Stimulated activated naive CD8-positive, alpha-beta T cell treated with anti-CD3 and anti-CD28 coated beads, Interleukin-15, Interleukin-2, amounts not matched to agents 100 ng/mL and 50 ng/mL, for 24 hours (primary cell): ENCODE measurements at regions not wholly inside any gene's neighbourhood (a gene's known extent, or its start where the extent isn't known, plus 50 kb on each side); places are given as distances from the start of the nearest gene placed in this dataset.
"Not testable (repeated sequence)": the region's sequence is repeated elsewhere in the genome, so short reads cannot be mapped to it uniquely, and the experiment has no call there.

Source experiments
- H3K27ac Mint-ChIP-seq: one replicate; pipeline ENCODE4 v1.8.0; 2021; ENCODE audit warnings: mild to moderate bottlenecking, mixed read lengths
- H3K27me3 Mint-ChIP-seq: one replicate; pipeline ENCODE4 v1.8.0; 2021; ENCODE audit warnings: mixed read lengths
- H3K36me3 Mint-ChIP-seq: one replicate; pipeline ENCODE4 v1.8.0; 2021; ENCODE audit warnings: low read depth, mixed read lengths
- H3K4me1 Mint-ChIP-seq: one replicate; pipeline ENCODE4 v1.8.0; 2021; ENCODE audit warnings: low read depth, mixed read lengths
- H3K4me3 Mint-ChIP-seq: one replicate; pipeline ENCODE4 v1.8.0; 2021; ENCODE audit warnings: mild to moderate bottlenecking, mixed read lengths
- H3K9me3 Mint-ChIP-seq: one replicate; pipeline ENCODE4 v1.8.0; 2021; ENCODE audit warnings: mixed read lengths

DNA sequence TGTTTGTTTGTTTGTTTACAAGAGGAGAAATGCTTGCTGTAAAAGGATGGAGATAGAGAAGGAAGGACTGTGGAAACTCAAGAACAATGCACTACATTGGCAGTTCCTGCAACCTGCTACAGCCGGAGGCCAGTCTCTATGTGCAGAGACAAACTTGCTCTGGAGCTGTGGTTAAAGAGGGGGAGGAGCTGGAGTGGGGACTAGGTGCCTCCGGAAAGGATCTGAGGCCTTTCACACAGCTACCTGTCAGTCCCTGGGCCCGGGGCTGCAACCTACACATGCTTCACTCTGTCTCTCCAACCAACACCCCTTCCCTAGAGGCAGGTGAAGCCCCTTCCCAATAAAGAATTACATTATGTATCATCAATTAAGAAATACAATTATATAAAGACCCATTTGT is 1234.0 kb upstream of the ZEB2 start:
- Mint-ChIP-seq H3K4me3 (no peak overlapping the region), H3K27ac (no peak overlapping the region), H3K9me3 (no peaks in the 10 kb centered on the region), H3K4me1 (peaks cover 25% of the 10 kb centered on the region), H3K27me3 (peaks cover 10% of the 10 kb centered on the region), H3K36me3 (no peaks in the 10 kb centered on the region)

DNA sequence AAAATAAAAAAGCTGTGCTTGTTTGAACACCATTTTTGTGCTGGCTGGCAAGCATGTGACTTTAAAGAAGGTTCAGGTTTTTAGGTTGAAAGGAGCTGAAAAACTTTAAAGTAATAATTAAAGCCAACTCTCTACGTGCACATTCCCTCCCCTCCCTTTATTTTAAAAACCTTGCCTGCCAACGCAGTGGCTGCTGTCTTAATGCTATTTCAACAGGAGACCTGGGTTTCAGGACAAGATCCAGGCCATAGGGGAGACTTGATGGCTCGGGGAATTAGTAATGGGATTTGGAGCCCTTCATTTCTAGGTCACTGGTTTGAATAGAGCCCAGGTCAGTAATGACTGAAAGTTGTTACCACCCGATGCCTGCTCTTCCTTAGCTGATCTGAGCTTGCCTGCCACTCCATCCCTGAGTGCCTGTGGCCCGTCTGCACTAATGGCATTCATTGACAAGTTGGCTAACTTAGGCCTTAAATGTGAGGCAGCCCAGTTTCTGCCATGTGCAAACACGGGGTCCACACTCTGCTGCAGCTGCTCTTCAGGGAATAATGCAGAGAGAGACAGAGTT is 1233.2 kb upstream of the ZEB2 start:
- peaks cover 10% of the 10 kb centered on the region for H3K27me3 Mint-ChIP-seq
- H3K4me3 Mint-ChIP-seq, result no peak overlapping the region
- no peaks in the 10 kb centered on the region for H3K9me3 Mint-ChIP-seq
- no peak overlapping the region for H3K27ac Mint-ChIP-seq
- H3K4me1 Mint-ChIP-seq, result peaks cover 26% of the 10 kb centered on the region
- no peaks in the 10 kb centered on the region for H3K36me3 Mint-ChIP-seq

DNA sequence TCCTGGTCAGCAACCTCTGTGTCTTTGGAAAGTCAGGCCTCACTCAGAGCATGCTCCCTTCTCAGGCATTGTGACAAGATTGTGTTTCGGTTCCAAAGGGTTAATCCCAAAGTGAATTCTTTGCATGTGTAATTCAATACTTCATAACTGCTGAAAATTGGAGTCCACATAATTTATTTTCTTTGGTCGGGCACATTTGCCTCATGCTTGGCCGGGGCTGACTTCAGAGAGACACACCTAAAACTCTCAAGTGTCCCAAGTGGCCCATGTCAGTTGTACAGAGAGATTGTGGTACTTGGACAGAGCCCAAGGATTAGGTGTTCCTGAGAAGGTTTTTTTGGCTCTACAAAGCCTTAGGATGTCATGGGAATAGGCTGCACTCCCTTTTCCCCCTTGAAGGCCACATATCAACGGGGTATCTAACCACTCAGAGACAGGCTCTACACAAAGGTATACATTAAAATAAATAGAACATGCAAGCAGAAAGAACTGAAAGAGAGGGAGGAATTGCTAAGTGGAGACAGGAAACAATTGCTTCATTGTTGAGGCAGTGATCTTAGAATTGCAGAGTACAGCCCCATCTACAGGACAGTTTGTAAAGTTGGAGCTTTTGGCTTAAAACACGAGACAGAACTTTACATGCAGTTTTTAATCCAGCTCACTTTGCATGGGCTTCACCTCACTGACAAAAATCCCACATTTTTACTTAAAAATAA is 1232.3 kb upstream of the ZEB2 start:
- Mint-ChIP-seq H3K9me3 (no peaks in the 10 kb centered on the region), H3K27me3 (peaks cover 10% of the 10 kb centered on the region), H3K4me3 (no peak overlapping the region), H3K36me3 (no peaks in the 10 kb centered on the region), H3K4me1 (peaks cover 31% of the 10 kb centered on the region), H3K27ac (no peak overlapping the region)

DNA sequence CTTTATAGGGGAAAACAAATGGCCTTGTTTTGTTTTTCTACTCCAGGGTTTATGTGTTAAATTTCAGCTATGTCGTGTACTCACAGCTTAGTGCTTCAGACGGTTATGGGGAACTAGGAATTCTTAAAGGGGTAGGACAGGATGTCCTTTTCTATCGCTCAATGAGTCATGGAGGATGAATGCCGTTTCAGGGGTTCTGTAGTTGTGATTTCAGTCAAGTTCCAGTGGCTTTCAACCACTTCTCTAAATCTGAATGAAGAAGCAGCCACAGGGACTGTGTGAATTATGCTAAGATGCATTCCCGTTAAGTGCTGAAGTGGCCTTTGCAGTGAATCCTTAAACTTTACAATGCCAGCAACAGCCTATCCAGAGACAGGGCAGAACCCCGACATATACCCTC is 1231.7 kb upstream of the ZEB2 start:
- no peak overlapping the region for H3K27ac Mint-ChIP-seq
- H3K9me3 Mint-ChIP-seq, result no peaks in the 10 kb centered on the region
- H3K27me3 Mint-ChIP-seq, result peaks cover 10% of the 10 kb centered on the region
- H3K4me1 Mint-ChIP-seq, result peaks cover 31% of the 10 kb centered on the region
- H3K4me3 Mint-ChIP-seq, result no peak overlapping the region
- H3K36me3 Mint-ChIP-seq, result no peaks in the 10 kb centered on the region

DNA sequence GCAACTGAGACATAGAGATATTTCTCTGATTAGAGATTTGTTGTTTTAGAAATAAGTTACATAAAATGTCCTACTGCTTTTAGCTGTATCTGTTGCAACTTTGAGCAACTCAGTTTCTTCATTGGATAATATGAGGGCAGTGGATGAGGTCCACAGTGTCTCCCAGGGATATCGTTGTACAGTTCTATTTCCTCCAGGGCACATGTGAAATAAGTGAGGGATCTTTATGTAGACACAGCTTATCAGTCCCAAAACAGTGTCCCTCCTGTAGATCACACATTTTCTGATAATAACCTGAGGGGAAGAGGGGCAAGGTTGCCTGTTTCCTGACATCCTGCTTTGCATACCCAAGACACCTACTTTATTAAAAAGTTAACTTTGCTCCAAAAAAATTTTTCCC is 1231.2 kb upstream of the ZEB2 start:
- Mint-ChIP-seq H3K27me3 (peaks cover 10% of the 10 kb centered on the region), H3K9me3 (no peaks in the 10 kb centered on the region), H3K4me3 (no peak overlapping the region), H3K27ac (no peak overlapping the region), H3K4me1 (peaks cover 31% of the 10 kb centered on the region), H3K36me3 (no peaks in the 10 kb centered on the region)

DNA sequence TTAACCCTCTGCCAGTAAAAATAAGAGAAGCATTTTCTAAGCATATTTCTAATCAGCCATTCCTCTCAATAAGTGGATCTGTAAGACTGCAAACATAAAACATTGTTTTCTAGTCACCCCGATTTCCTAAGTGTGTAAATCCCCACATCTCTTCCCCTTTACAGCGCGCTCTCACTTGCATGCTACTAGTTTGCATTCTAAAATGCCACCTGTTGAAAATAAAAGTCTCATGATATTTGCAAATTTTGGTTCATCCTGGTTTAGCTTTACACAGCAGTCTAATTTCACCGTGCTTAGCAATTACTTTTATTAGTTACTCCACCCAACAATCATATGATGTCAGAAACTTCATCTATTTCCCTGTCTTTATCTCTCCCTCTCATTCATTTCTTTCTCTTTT is 1230.7 kb upstream of the ZEB2 start:
- Mint-ChIP-seq H3K27me3 (peaks cover 10% of the 10 kb centered on the region), H3K4me1 (peaks cover 31% of the 10 kb centered on the region), H3K9me3 (no peaks in the 10 kb centered on the region), H3K4me3 (no peak overlapping the region), H3K36me3 (no peaks in the 10 kb centered on the region), H3K27ac (no peak overlapping the region)

DNA sequence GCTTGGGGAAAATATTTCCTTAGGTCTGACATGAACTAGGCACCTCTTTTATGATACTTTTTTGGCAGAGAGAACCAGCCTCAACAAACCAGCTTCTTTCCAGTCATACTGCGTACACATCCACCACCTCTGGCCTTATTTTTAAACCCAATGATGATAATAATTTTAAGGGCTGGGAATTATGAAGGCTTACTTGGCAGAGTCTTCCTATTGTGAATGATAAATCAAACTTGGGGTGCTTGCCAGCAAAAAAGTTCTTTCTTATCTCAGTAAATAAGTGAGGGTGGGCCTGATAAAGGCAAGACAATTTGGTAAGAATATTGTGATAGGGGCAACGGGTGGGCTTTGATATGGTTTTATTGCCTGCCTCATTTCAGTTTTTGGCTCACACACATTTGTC is 1230.2 kb upstream of the ZEB2 start:
- no peaks in the 10 kb centered on the region for H3K36me3 Mint-ChIP-seq
- H3K27me3 Mint-ChIP-seq, result peaks cover 9% of the 10 kb centered on the region
- H3K9me3 Mint-ChIP-seq, result no peaks in the 10 kb centered on the region
- peaks cover 34% of the 10 kb centered on the region for H3K4me1 Mint-ChIP-seq
- H3K4me3 Mint-ChIP-seq, result no peak overlapping the region
- no peak overlapping the region for H3K27ac Mint-ChIP-seq

DNA sequence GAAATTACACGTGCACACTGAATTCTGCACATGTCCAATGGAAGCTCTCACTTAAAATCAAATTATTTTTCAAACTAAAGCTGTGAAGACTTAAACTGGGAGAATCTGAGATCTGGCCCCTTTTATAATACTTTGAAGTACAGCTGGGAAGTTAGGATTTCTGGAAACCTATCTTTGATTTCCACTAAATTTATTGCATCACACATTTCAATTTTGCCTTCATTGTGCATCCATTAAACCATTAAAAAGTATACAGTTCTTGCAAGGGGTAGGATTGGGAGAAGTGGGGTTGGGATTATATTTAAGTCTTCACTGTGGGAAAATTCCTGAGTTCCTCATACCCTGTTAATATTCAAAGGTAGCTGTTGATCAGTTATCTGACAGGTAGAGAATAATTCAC is 1229.6 kb upstream of the ZEB2 start:
- no peak overlapping the region for H3K27ac Mint-ChIP-seq
- peaks cover 4% of the 10 kb centered on the region for H3K27me3 Mint-ChIP-seq
- H3K9me3 Mint-ChIP-seq, result peaks cover under 1% of the 10 kb centered on the region
- H3K4me1 Mint-ChIP-seq, result peaks cover 40% of the 10 kb centered on the region
- no peak overlapping the region for H3K4me3 Mint-ChIP-seq
- no peaks in the 10 kb centered on the region for H3K36me3 Mint-ChIP-seq

DNA sequence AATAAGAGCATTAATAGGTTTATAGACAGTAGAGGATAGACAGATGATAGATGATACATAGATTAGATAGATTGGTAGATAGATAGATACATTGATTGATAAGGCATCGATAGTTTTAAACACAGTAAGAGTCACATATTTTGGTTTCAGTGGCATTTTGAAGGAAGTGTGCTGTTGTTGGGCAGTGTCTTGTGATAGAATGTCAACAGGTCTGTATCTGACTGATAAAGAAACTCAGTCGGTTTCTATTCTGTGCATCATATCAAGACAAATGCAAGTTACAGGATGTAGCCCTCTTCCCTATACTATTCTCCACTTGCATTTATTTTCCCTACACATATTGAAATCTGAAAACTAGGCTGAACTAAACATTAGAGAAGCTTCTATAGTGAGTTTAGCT is 1229.0 kb upstream of the ZEB2 start:
- no peak overlapping the region for H3K27ac Mint-ChIP-seq
- H3K4me3 Mint-ChIP-seq, result no peak overlapping the region
- H3K9me3 Mint-ChIP-seq, result peaks cover 4% of the 10 kb centered on the region
- no peaks in the 10 kb centered on the region for H3K36me3 Mint-ChIP-seq
- H3K4me1 Mint-ChIP-seq, result peaks cover 43% of the 10 kb centered on the region
- H3K27me3 Mint-ChIP-seq, result peaks cover 4% of the 10 kb centered on the region

DNA sequence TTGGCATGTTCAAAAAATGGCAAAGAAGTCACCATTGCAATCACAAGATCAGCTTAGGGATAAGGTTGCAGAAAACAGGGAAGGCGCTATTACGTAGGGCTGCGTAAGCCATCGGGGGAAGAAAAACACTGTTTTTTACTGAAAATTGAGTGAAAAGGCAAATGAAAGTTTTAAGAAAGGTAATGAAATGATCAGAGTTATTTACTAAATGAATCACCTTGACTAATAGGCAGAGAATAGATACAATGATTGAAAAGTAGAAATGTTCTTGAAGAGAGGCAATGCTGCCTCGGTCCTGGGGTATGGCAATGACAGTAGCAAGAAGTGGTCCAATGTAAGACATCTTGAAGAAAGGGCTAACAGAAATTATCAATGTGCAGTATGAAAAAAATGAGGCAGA is 1227.8 kb upstream of the ZEB2 start:
- Mint-ChIP-seq H3K36me3 (no peaks in the 10 kb centered on the region), H3K27ac (peak overlapping the region; percentile 66), H3K4me1 (peaks cover 53% of the 10 kb centered on the region), H3K27me3 (peaks cover 4% of the 10 kb centered on the region), H3K4me3 (no peak overlapping the region), H3K9me3 (peaks cover 4% of the 10 kb centered on the region)

DNA sequence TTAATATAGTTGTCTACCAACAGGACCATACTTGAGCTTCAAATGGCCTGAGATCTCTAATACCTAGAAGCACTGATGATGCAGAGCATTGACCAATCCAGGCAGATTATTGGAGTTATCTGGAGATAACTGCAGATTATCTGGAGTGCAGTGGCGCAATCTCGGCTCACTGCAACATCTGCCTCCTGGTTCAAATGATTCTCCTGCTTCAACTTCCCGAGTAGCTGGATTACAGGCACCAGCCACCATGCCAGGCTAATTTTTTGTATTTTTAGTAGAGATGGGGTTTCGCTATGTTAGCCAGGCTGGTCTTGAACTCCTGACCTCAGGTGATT is 1225.4 kb upstream of the ZEB2 start:
- H3K27ac Mint-ChIP-seq, H3K27me3 Mint-ChIP-seq, H3K9me3 Mint-ChIP-seq, H3K4me3 Mint-ChIP-seq, H3K36me3 Mint-ChIP-seq: not testable (repeated sequence)
- H3K4me1 Mint-ChIP-seq, result peaks cover 51% of the 10 kb centered on the region

DNA sequence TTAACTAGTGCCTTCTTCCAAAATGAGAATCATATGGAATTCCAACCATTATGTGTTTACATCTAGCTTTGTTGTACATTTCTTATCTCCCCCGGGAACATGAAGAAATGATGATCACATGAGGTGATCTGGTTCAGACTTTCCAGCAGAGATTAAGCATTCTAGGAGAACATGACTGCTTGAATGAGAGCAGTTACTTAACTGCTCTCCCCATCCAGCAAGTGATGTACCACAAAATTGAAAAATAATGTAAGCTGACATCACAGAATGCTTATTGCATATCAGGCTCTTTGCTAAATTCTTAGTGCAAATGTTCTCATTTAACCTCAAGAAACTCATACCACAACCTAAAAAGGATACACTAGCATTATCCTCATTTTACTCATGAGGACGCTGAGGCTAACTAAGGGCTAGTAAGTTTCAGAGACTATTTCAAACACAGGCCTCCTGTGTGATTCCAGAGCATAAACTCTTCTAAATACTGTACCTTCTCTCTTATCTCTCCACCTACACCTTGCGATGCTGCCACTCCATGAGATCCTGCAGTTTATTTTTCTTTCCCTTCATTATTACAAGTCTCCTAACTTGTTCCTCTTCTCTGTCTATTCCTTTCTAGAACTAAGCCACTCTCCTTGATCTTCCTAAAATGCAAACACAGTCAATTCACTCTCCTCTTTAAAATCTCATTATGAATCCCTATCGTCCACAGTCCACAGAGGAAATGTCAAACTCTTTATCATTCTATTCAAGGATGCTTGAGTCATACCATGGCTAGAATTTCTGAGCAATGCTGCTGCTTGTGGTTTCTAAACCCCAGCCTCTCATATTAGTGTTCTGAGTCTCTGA is 1224.8 kb upstream of the ZEB2 start:
- Mint-ChIP-seq H3K9me3 (peaks cover 12% of the 10 kb centered on the region), H3K4me1 (peaks cover 55% of the 10 kb centered on the region), H3K4me3 (peak overlapping the region; percentile 4), H3K36me3 (no peaks in the 10 kb centered on the region), H3K27ac (peak overlapping the region; percentile 87), H3K27me3 (no peaks in the 10 kb centered on the region)

DNA sequence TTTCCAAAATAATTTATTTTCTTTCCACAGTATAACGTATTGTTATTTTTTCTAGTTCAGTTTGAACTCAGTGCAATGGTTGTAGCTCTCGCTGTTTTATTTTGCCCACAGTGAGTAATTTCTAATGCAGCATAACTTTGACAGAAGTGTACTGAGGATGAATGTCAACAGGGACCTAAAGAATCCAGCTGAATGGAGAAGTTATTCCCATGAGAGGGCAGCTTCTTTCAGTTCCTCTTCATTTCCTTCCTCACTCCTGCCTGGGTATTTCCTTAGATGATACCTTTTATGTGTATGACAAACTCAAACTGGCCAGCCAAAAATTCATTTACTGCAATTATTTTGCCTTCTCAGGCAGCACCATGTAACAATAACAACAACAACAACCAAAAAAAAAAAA is 1223.1 kb upstream of the ZEB2 start:
- H3K27ac Mint-ChIP-seq, result no peak overlapping the region

DNA sequence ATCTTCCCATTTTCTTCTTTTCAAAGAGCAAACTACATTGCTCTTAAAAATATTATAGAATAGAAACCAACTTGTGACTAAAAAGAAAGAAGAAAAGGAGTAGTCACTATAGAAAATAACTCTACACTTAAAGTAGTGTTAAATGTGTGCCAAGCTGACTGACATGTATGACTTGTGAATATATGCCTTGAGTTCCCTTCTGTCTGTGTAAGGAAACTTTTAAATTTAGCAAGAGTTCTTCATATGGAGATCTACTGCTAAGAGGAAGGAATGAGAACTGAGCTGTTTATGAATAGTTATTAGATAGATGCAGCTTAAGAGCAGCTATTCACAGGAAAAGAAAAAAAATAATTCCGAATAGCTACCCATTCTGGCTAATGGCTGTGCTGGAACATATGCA is 1221.7 kb upstream of the ZEB2 start:
- H3K27ac Mint-ChIP-seq, result no peak overlapping the region
- peaks cover 12% of the 10 kb centered on the region for H3K9me3 Mint-ChIP-seq
- H3K36me3 Mint-ChIP-seq, result no peaks in the 10 kb centered on the region
- peaks cover 51% of the 10 kb centered on the region for H3K4me1 Mint-ChIP-seq
- H3K27me3 Mint-ChIP-seq, result no peaks in the 10 kb centered on the region
- H3K4me3 Mint-ChIP-seq, result no peak overlapping the region

More for the DNA sequence above, 1223.1 kb upstream of the ZEB2 start:
- H3K4me1 Mint-ChIP-seq, result peaks cover 55% of the 10 kb centered on the region
- H3K27me3 Mint-ChIP-seq, result no peaks in the 10 kb centered on the region
- peaks cover 12% of the 10 kb centered on the region for H3K9me3 Mint-ChIP-seq
- no peaks in the 10 kb centered on the region for H3K36me3 Mint-ChIP-seq
- H3K4me3 Mint-ChIP-seq, result no peak overlapping the region

DNA sequence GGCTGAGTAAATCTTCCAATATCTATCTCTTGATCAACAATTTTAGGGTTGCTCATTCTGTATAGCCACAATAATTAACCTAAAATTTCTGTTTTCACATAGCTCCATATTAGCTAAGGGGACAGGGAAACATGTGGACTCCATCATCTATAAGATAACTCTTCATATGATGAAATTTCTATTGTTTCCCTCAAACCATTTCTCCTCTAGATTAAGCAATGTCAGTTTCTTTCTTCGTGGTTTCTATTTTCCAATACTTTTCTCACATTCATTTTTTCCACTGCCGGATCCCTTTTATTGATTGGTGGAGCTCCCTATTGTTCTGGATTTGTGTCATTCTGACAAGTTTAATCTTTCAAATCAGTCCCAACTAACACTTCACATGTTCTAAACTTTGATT is 1221.3 kb upstream of the ZEB2 start:
- Mint-ChIP-seq H3K9me3 (peaks cover 12% of the 10 kb centered on the region), H3K4me1 (peaks cover 51% of the 10 kb centered on the region), H3K4me3 (no peak overlapping the region), H3K27ac (peak overlapping the region; percentile 39), H3K27me3 (no peaks in the 10 kb centered on the region), H3K36me3 (no peaks in the 10 kb centered on the region)
